ENCODE measurements at regions not wholly inside any gene's neighbourhood (a gene's known extent, or its start where the extent isn't known, plus 50 kb on each side); places are given as distances from the start of the nearest gene placed in this dataset.

DNA sequence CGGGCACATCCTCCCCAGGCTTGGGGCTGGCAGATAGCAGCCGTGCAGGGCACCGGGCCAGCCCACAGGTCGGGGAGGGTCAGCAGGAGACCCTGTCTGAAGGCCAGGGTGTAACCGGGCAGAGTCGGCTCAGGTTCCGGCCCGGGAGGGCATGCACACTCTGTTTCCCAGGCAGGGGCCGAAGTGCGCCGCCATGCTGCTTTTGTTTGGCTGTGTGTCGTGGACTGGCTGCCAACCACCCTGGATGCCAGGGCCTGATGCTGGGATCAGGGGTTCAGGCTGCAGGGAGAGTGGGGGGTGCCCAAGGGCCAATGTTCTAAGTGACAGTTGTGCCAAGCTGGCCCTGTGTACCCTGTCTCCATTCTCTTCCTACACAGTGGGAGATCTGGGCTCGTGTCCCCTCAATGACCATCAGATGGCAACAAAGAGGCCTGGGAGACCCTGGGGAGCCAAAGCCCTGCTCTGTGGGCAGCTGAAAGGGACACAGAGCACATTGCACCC lies 120.9 kb upstream of the B3GAT1 start:
- no peak for TF ChIP-seq SNAI2 (CRISPR knock-in tag; IDR thresholded peaks at IDR 0.05)
- no peak for TF ChIP-seq ZFP30 (CRISPR knock-in tag; IDR thresholded peaks at IDR 0.05)
- TF ChIP-seq ZFP3 (CRISPR knock-in tag; IDR thresholded peaks at IDR 0.05) = no peak
- TF ChIP-seq ARNTL (CRISPR knock-in tag; IDR thresholded peaks at IDR 0.05; ENCODE audit: borderline replicate concordance, low read depth) = no peak
- TF ChIP-seq, protein P1, sequence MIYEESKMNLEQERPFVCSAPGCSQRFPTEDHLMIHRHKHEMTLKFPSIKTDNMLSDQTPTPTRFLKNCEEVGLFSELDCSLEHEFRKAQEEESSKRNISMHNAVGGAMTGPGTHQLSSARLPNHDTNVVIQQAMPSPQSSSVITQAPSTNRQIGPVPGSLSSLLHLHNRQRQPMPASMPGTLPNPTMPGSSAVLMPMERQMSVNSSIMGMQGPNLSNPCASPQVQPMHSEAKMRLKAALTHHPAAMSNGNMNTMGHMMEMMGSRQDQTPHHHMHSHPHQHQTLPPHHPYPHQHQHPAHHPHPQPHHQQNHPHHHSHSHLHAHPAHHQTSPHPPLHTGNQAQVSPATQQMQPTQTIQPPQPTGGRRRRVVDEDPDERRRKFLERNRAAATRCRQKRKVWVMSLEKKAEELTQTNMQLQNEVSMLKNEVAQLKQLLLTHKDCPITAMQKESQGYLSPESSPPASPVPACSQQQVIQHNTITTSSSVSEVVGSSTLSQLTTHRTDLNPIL (CRISPR knock-in tag; IDR thresholded peaks at IDR 0.05; ENCODE audit: low read depth) = no peak
- TF ChIP-seq OSR1 (CRISPR knock-in tag; IDR thresholded peaks at IDR 0.05) = no peak
- TF ChIP-seq, protein P2, sequence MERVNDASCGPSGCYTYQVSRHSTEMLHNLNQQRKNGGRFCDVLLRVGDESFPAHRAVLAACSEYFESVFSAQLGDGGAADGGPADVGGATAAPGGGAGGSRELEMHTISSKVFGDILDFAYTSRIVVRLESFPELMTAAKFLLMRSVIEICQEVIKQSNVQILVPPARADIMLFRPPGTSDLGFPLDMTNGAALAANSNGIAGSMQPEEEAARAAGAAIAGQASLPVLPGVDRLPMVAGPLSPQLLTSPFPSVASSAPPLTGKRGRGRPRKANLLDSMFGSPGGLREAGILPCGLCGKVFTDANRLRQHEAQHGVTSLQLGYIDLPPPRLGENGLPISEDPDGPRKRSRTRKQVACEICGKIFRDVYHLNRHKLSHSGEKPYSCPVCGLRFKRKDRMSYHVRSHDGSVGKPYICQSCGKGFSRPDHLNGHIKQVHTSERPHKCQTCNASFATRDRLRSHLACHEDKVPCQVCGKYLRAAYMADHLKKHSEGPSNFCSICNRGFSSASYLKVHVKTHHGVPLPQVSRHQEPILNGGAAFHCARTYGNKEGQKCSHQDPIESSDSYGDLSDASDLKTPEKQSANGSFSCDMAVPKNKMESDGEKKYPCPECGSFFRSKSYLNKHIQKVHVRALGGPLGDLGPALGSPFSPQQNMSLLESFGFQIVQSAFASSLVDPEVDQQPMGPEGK (CRISPR knock-in tag; IDR thresholded peaks at IDR 0.05; ENCODE audit: borderline replicate concordance) = no peak
- no peak for TF ChIP-seq TOX (CRISPR knock-in tag; IDR thresholded peaks at IDR 0.05; ENCODE audit: borderline replicate concordance)
